Activated CD4-positive, alpha-beta memory T cell treated with anti-CD3 and anti-CD28 coated beads, Interleukin-2, amount 10 ng/mL, durations not matched to agents 7 days and 5 days (primary cell): ENCODE measurements at regions not wholly inside any gene's neighbourhood (a gene's known extent, or its start where the extent isn't known, plus 50 kb on each side); places are given as distances from the start of the nearest gene placed in this dataset.
"Not testable (repeated sequence)": the region's sequence is repeated elsewhere in the genome, so short reads cannot be mapped to it uniquely, and the experiment has no call there.

Source experiments
- CTCF ChIA-PET: fragments of 350-600 bp; sonication (Branson Sonifier 250); formaldehyde crosslinking; loops from one replicate; lab custom pipeline; 2021; ENCODE audit warnings: antibody characterized with exemption, inconsistent platforms; lab: Charles Lee
- POLR2A ChIA-PET: fragments of 350-600 bp; sonication (Branson Sonifier 250); formaldehyde crosslinking; loops from one replicate; lab custom pipeline; 2021; ENCODE audit warnings: antibody characterized with exemption; lab: Charles Lee
- DNase-seq: peaks from one replicate; pipeline ENCODE4 v3.0.0-alpha.2; 2020
- H3K27ac Mint-ChIP-seq: one replicate; pipeline ENCODE4 v1.8.0; 2021; ENCODE audit warnings: mild to moderate bottlenecking, mixed read lengths
- H3K27me3 Mint-ChIP-seq: one replicate; pipeline ENCODE4 v1.8.0; 2021; ENCODE audit warnings: mixed read lengths
- H3K36me3 Mint-ChIP-seq: one replicate; pipeline ENCODE4 v1.8.0; 2021; ENCODE audit warnings: low read depth, mixed read lengths
- H3K4me1 Mint-ChIP-seq: one replicate; pipeline ENCODE4 v1.8.0; 2021; ENCODE audit warnings: mixed read lengths
- H3K4me3 Mint-ChIP-seq: one replicate; pipeline ENCODE4 v1.8.0; 2021; ENCODE audit warnings: mild to moderate bottlenecking, mixed read lengths
- H3K9me3 Mint-ChIP-seq: one replicate; pipeline ENCODE4 v1.8.0; 2021; ENCODE audit warnings: mixed read lengths

- no peak for DNase-seq
Measured at GRCh38 chr6:150486048-150486447, 113.6 kb upstream of the PLEKHG1 start.

DNA sequence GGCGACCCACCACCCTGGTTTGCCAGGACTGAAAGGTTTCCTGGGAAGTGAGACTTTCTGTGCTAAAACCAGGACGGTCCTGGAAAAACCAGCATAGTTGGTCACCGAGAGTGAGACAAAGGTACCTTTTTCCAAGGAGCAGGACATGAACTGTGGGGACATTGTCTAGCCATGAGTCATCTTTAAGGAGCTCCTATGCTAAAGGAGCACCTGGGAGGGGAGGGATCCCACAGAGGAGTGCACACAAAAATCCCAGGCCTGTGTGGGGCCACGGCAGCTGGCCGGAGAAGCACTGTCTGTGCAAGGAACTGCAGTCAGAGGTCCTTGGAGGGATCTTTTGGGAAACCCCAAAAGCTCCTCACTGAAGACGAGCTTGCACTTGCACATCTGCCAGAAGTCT lies 109.1 kb upstream of the PLEKHG1 start:
- DNase-seq: no peak
- Mint-ChIP-seq H3K4me3 (no peak overlapping the region), H3K27me3 (peaks cover 2% of the 10 kb centered on the region), H3K9me3 (peaks cover 10% of the 10 kb centered on the region), H3K36me3 (no peaks in the 10 kb centered on the region), H3K27ac (no peak overlapping the region), H3K4me1 (peaks cover 25% of the 10 kb centered on the region)
- ChIA-PET CTCF (interaction anchor here (1.2 to 1.8 kb wide), 3 partner anchors 72 to 95 kb away, joined by 3 to 9 read pairs (median 5); no protein-coding TSS in a partner anchor), POLR2A (interaction anchor here (1.1 kb wide), 1 partner anchor 12 kb away, joined by 7 read pairs; no protein-coding TSS in a partner anchor)

More at GRCh38 chr6:150486048-150486447, 113.6 kb upstream of the PLEKHG1 start:
- CTCF ChIA-PET: no interaction called here
- Mint-ChIP-seq H3K9me3 (no peaks in the 10 kb centered on the region), H3K36me3 (no peaks in the 10 kb centered on the region), H3K27me3 (peaks cover 1% of the 10 kb centered on the region), H3K4me1 (peaks cover 6% of the 10 kb centered on the region), H3K27ac (no peak overlapping the region), H3K4me3 (no peak overlapping the region)
- POLR2A ChIA-PET: no interaction called here

GRCh38 chr6:150491131-150491810 lies 108.4 kb upstream of the PLEKHG1 start:
- Mint-ChIP-seq H3K4me3 (no peak overlapping the region), H3K27ac (peak overlapping the region; percentile 89), H3K4me1 (peaks cover 25% of the 10 kb centered on the region), H3K9me3 (peaks cover 10% of the 10 kb centered on the region), H3K36me3 (no peaks in the 10 kb centered on the region), H3K27me3 (peaks cover 2% of the 10 kb centered on the region)
- CTCF ChIA-PET: interaction anchor here (1.2 to 1.8 kb wide), 3 partner anchors 73 to 96 kb away, joined by 3 to 9 read pairs (median 5); no protein-coding TSS in a partner anchor
- POLR2A ChIA-PET: interaction anchor here (0.7 to 1.1 kb wide), 2 partner anchors 13 to 73 kb away, joined by 4 to 7 read pairs; no protein-coding TSS in a partner anchor
- peak; percentile 25 for DNase-seq

DNA sequence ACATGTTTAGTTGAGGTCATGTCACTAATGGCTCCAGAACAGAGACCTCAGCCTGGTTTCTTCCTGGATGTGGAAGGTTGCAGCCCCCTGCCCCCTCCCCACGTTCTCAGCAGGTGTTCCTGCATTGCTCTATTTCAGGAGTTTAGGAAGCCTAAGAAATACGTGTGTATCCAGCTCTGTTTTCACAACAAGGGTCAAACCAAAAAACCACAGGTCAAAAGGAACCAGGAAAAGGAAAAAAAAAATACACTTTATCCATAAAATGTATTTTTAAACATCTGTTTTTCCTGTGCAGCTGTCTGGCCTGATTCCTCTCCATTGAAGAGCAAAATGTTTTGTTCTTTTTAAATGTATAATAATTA lies 107.9 kb upstream of the PLEKHG1 start:
- POLR2A ChIA-PET: interaction anchor here (0.7 kb wide), 1 partner anchor 74 kb away, joined by 4 read pairs; no protein-coding TSS in a partner anchor
- Mint-ChIP-seq H3K27me3 (peaks cover 2% of the 10 kb centered on the region), H3K4me1 (peaks cover 25% of the 10 kb centered on the region), H3K9me3 (peaks cover 10% of the 10 kb centered on the region), H3K4me3 (no peak overlapping the region), H3K27ac (peak overlapping the region; percentile 89), H3K36me3 (no peaks in the 10 kb centered on the region)
- CTCF ChIA-PET: interaction anchor here (1.5 to 1.8 kb wide), 2 partner anchors 74 to 96 kb away, joined by 5 to 9 read pairs; no protein-coding TSS in a partner anchor
- DNase-seq: no peak

GRCh38 chr6:150492507-150492906 lies 107.2 kb upstream of the PLEKHG1 start:
- no peak for DNase-seq
- peaks cover 3% of the 10 kb centered on the region for H3K27me3 Mint-ChIP-seq
- POLR2A ChIA-PET: no interaction called here
- peaks cover 10% of the 10 kb centered on the region for H3K9me3 Mint-ChIP-seq
- H3K4me1 Mint-ChIP-seq: peaks cover 25% of the 10 kb centered on the region
- H3K36me3 Mint-ChIP-seq: no peaks in the 10 kb centered on the region
- CTCF ChIA-PET: interaction anchor here (1.8 kb wide), 1 partner anchor 74 kb away, joined by 9 read pairs; no protein-coding TSS in a partner anchor
- H3K4me3 Mint-ChIP-seq: no peak overlapping the region
- H3K27ac Mint-ChIP-seq: no peak overlapping the region

GRCh38 chr6:150492941-150493340 lies 106.7 kb upstream of the PLEKHG1 start:
- Mint-ChIP-seq H3K4me3 (no peak overlapping the region), H3K9me3 (peaks cover 10% of the 10 kb centered on the region), H3K27me3 (peaks cover 3% of the 10 kb centered on the region), H3K36me3 (no peaks in the 10 kb centered on the region), H3K27ac (no peak overlapping the region), H3K4me1 (peaks cover 25% of the 10 kb centered on the region)
- no peak for DNase-seq
- CTCF ChIA-PET: no interaction called here
- POLR2A ChIA-PET: no interaction called here

DNA sequence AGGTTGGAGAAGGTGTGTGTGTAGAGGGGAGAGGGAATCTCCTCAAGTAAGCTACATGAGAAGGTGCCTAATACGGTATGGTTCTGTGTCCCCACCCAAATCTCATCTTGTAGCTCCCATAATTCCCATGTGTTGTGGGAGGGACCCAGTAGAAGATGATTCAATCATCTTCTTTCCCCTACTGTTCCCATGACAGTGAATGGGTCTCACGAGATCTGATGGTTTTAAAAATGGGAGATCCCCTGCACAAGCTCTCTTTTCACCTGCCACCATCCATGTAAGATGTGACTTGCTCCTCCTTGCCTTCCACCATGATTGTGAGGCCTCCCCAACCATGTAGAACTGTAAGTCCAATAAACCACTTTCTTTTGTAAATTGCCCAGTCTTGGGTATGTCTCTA lies 106.1 kb upstream of the PLEKHG1 start:
- H3K4me3 Mint-ChIP-seq, DNase-seq, H3K27me3 Mint-ChIP-seq, H3K36me3 Mint-ChIP-seq, H3K9me3 Mint-ChIP-seq, H3K27ac Mint-ChIP-seq, POLR2A ChIA-PET, CTCF ChIA-PET: not testable (repeated sequence)
- H3K4me1 Mint-ChIP-seq: peaks cover 25% of the 10 kb centered on the region

GRCh38 chr6:150494241-150494640 lies 105.4 kb upstream of the PLEKHG1 start:
- Mint-ChIP-seq H3K36me3 (no peaks in the 10 kb centered on the region), H3K27me3 (peaks cover 6% of the 10 kb centered on the region), H3K4me1 (peaks cover 25% of the 10 kb centered on the region), H3K4me3 (no peak overlapping the region), H3K27ac (no peak overlapping the region), H3K9me3 (peaks cover 10% of the 10 kb centered on the region)
- ChIA-PET CTCF (no interaction called here), POLR2A (no interaction called here)
- no peak for DNase-seq

GRCh38 chr6:150495126-150495525 lies 104.6 kb upstream of the PLEKHG1 start:
- no peak overlapping the region for H3K4me3 Mint-ChIP-seq
- H3K27me3 Mint-ChIP-seq: peaks cover 6% of the 10 kb centered on the region
- no peak overlapping the region for H3K27ac Mint-ChIP-seq
- CTCF ChIA-PET: no interaction called here
- H3K36me3 Mint-ChIP-seq: no peaks in the 10 kb centered on the region
- POLR2A ChIA-PET: no interaction called here
- peaks cover 10% of the 10 kb centered on the region for H3K9me3 Mint-ChIP-seq
- H3K4me1 Mint-ChIP-seq: peaks cover 25% of the 10 kb centered on the region
- no peak for DNase-seq

DNA sequence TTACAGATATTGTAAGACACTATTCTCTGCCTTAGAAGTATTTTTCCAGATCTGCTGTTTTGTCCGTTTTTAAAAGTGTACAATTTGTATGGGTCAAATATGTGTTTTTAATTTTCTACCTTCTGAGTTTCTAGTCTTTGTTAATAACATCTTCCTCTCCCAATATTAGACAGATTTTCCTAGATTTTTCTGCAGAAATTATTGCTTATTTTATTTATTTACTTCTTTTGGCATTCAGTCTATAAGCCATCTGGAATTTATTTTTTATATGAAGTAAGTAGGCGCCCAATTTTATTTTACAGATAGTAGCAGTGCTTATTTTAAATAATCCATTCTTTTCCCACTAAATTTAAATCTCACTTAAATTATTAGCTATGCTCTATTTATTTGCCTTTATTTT lies 103.1 kb upstream of the PLEKHG1 start:
- H3K36me3 Mint-ChIP-seq: no peaks in the 10 kb centered on the region
- ChIA-PET CTCF (no interaction called here), POLR2A (no interaction called here)
- H3K9me3 Mint-ChIP-seq: peaks cover 10% of the 10 kb centered on the region
- H3K27me3 Mint-ChIP-seq: peaks cover 8% of the 10 kb centered on the region
- DNase-seq: no peak
- H3K27ac Mint-ChIP-seq: no peak overlapping the region
- peaks cover 13% of the 10 kb centered on the region for H3K4me1 Mint-ChIP-seq
- no peak overlapping the region for H3K4me3 Mint-ChIP-seq

- peaks cover 8% of the 10 kb centered on the region for H3K27me3 Mint-ChIP-seq
- H3K4me3 Mint-ChIP-seq: no peak overlapping the region
- no peaks in the 10 kb centered on the region for H3K36me3 Mint-ChIP-seq
- no peak for DNase-seq
- ChIA-PET CTCF (no interaction called here), POLR2A (no interaction called here)
- H3K27ac Mint-ChIP-seq: no peak overlapping the region
- no peaks in the 10 kb centered on the region for H3K4me1 Mint-ChIP-seq
- no peaks in the 10 kb centered on the region for H3K9me3 Mint-ChIP-seq
Measured at GRCh38 chr6:150499882-150500312, 99.8 kb upstream of the PLEKHG1 start.

GRCh38 chr6:150500568-150500967 lies 99.1 kb upstream of the PLEKHG1 start:
- H3K4me1 Mint-ChIP-seq, H3K27me3 Mint-ChIP-seq, DNase-seq, CTCF ChIA-PET, H3K4me3 Mint-ChIP-seq, H3K9me3 Mint-ChIP-seq, POLR2A ChIA-PET, H3K36me3 Mint-ChIP-seq, H3K27ac Mint-ChIP-seq: not testable (repeated sequence)

DNA sequence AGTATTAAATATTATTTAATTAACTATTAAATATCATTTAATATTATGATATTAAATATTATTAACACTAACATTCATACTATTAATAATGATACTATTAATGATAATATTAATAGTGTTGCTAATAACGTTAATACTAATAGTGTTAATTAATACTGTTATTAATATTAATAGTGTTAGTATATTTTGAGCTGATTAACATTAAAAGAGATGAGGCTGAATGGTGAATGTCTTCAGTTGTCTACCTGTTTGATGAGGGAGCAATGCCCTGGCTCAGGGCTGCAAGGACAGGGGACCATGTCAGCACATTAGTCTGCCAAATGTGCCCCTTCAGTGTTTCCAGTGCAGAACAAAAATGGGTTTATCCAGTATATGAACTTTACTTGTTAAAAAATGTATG lies 96.6 kb upstream of the PLEKHG1 start:
- no peak for DNase-seq
- Mint-ChIP-seq H3K4me3 (no peak overlapping the region), H3K4me1 (no peaks in the 10 kb centered on the region), H3K9me3 (no peaks in the 10 kb centered on the region), H3K36me3 (no peaks in the 10 kb centered on the region), H3K27me3 (peaks cover 7% of the 10 kb centered on the region), H3K27ac (no peak overlapping the region)
- POLR2A ChIA-PET: no interaction called here
- CTCF ChIA-PET: no interaction called here
